ENCODE measurements at regions not wholly inside any gene's neighbourhood (a gene's known extent, or its start where the extent isn't known, plus 50 kb on each side); places are given as distances from the start of the nearest gene placed in this dataset.

GRCh38 chr10:105494944-105495343 lies 853.9 kb downstream of the SORCS3 start:
- 100% methylated on average over 1 of the region's 4 CpGs for WGBS (ENCODE audit: insufficient coverage)
- H3K79me2 ChIP-seq (ENCODE audit: control insufficient read depth, insufficient read depth, low read length) = no peaks in the 10 kb centered on the region
- ChIA-PET POLR2A (no interaction called here), CTCF (no interaction called here)
- H3K4me1 ChIP-seq (ENCODE audit: control insufficient read depth in 2 of 2, insufficient read depth in 2 of 2, low read length in 2 of 2) = no peaks in the 10 kb centered on the region
- H3K4me3 ChIP-seq (ENCODE audit: control extremely low read depth in 1 of 5, extremely low read depth in 1 of 5, insufficient read depth in 1 of 5, low read depth in 2 of 5, low read length in 4 of 5) = no peak overlapping the region
- Mint-ChIP-seq H3K4me1 (no peaks in the 10 kb centered on the region), H3K27ac (no peak overlapping the region), H3K4me3 (no peak overlapping the region), H3K27me3 (no peaks in the 10 kb centered on the region), H3K9me3 (ENCODE audit: insufficient read depth) (peaks cover 8% of the 10 kb centered on the region)
- ATAC-seq (ENCODE audit: low read depth) (no peak), DNase-seq (no peak)
- TF ChIP-seq CTCF (IDR thresholded peaks at IDR 0.05) (no peak), EZH2 (IDR thresholded peaks at IDR 0.05; ENCODE audit: borderline replicate concordance, insufficient read depth, low read depth, low read length, poor library complexity, severe bottlenecking) (no peak)
- no peaks in the 10 kb centered on the region for H3K9me3 ChIP-seq (ENCODE audit: control extremely low read depth in 1 of 3, control insufficient read depth in 2 of 3, insufficient read depth in 1 of 3, low read length in 2 of 3)
- no peaks in the 10 kb centered on the region for H4K20me1 ChIP-seq (ENCODE audit: control insufficient read depth, insufficient read depth, low read length, poor library complexity, severe bottlenecking)
- no peak overlapping the region for H3K4me2 ChIP-seq (replicated peaks; ENCODE audit: low read depth, low read length, poor library complexity, severe bottlenecking)
- H3K36me3 ChIP-seq (replicated peaks in 1 of 2; ENCODE audit: control extremely low read depth in 1 of 2, control insufficient read depth in 1 of 2, extremely low read depth in 1 of 2, insufficient read depth in 2 of 2, low read length in 1 of 2) = no peaks in the 10 kb centered on the region
- no peak overlapping the region for H3K27ac ChIP-seq (ENCODE audit: low read length in 2 of 2)
- intact Hi-C loops (cut with micrococcal nuclease) = no loop called here
- H3K9ac ChIP-seq (ENCODE audit: low read length) = no peak overlapping the region
- H3K27me3 ChIP-seq (replicated peaks in 1 of 4; ENCODE audit: control extremely low read depth in 1 of 4, control insufficient read depth in 3 of 4, insufficient read depth in 4 of 4, low read length in 3 of 4) = no peaks in the 10 kb centered on the region
- no peak overlapping the region for H2AFZ ChIP-seq (ENCODE audit: insufficient read depth, low read depth, low read length, poor library complexity, severe bottlenecking)

GRCh38 chr10:105494303-105494702 lies 853.2 kb downstream of the SORCS3 start:
- Mint-ChIP-seq H3K27ac (no peak overlapping the region), H3K9me3 (ENCODE audit: insufficient read depth) (peaks cover 4% of the 10 kb centered on the region), H3K27me3 (no peaks in the 10 kb centered on the region), H3K4me3 (no peak overlapping the region), H3K4me1 (no peaks in the 10 kb centered on the region)
- intact Hi-C loops (cut with micrococcal nuclease) = no loop called here
- Histone ChIP-seq H4K20me1 (ENCODE audit: control insufficient read depth, insufficient read depth, low read length, poor library complexity, severe bottlenecking) (no peaks in the 10 kb centered on the region), H3K4me2 (replicated peaks; ENCODE audit: low read depth, low read length, poor library complexity, severe bottlenecking) (no peak overlapping the region), H3K27ac (ENCODE audit: low read length in 2 of 2) (no peak overlapping the region), H3K9me3 (ENCODE audit: control extremely low read depth in 1 of 3, control insufficient read depth in 2 of 3, insufficient read depth in 1 of 3, low read length in 2 of 3) (no peaks in the 10 kb centered on the region), H3K79me2 (ENCODE audit: control insufficient read depth, insufficient read depth, low read length) (no peaks in the 10 kb centered on the region), H3K4me3 (ENCODE audit: control extremely low read depth in 1 of 5, extremely low read depth in 1 of 5, insufficient read depth in 1 of 5, low read depth in 2 of 5, low read length in 4 of 5) (no peak overlapping the region), H2AFZ (ENCODE audit: insufficient read depth, low read depth, low read length, poor library complexity, severe bottlenecking) (no peak overlapping the region), H3K4me1 (ENCODE audit: control insufficient read depth in 2 of 2, insufficient read depth in 2 of 2, low read length in 2 of 2) (no peaks in the 10 kb centered on the region), H3K27me3 (replicated peaks in 1 of 4; ENCODE audit: control extremely low read depth in 1 of 4, control insufficient read depth in 3 of 4, insufficient read depth in 4 of 4, low read length in 3 of 4) (no peaks in the 10 kb centered on the region), H3K36me3 (replicated peaks in 1 of 2; ENCODE audit: control extremely low read depth in 1 of 2, control insufficient read depth in 1 of 2, extremely low read depth in 1 of 2, insufficient read depth in 2 of 2, low read length in 1 of 2) (no peaks in the 10 kb centered on the region), H3K9ac (ENCODE audit: low read length) (no peak overlapping the region)
- WGBS (ENCODE audit: insufficient coverage) = no CpG with 5 or more reads among the region's 2 CpGs
- no peak for TF ChIP-seq EZH2 (IDR thresholded peaks at IDR 0.05; ENCODE audit: borderline replicate concordance, insufficient read depth, low read depth, low read length, poor library complexity, severe bottlenecking)
- TF ChIP-seq CTCF (IDR thresholded peaks at IDR 0.05) = no peak
- DNase-seq (no peak), ATAC-seq (ENCODE audit: low read depth) (no peak)
- ChIA-PET CTCF (no interaction called here), POLR2A (no interaction called here)

Data from B cell (primary cell).